GM23338 (cell line): ENCODE measurements at regions not wholly inside any gene's neighbourhood (a gene's known extent, or its start where the extent isn't known, plus 50 kb on each side); places are given as distances from the start of the nearest gene placed in this dataset.

Experiments used
- ATAC-seq: fragments of 200-7000 bp; cut with Tn5 transposase; 3 replicates; pipeline ENCODE4 v1.9.1; 2020
- DNase-seq: peaks from one replicate; pipeline ENCODE4 v3.0.0-alpha.2; 2015; ENCODE audit warnings: low spot score
- H2AFZ ChIP-seq: fragments of 200-600 bp; sonication (generic); 2 replicates; pipeline ENCODE4 v1.8.0; 2016; ENCODE audit warnings: antibody characterized with exemption, mild to moderate bottlenecking, moderate library complexity
- H3F3A ChIP-seq: fragments of 200-600 bp; sonication (generic); replicated peaks from 2 replicates; pipeline ENCODE4 v1.8.0; 2017; ENCODE audit warnings: antibody characterized with exemption, mixed run types, low read depth
- H3K27ac ChIP-seq: fragments of 200-600 bp; sonication (generic); 2 replicates; pipeline ENCODE4 v1.6.1; 2016; ENCODE audit warnings: low read depth
- H3K27me3 ChIP-seq: fragments of 200-600 bp; sonication (generic); 2 replicates; pipeline ENCODE4 v1.8.0; 2016; ENCODE audit warnings: mild to moderate bottlenecking, mixed run types, moderate library complexity; ENCODE audit not compliant: insufficient read depth
- H3K36me3 ChIP-seq: fragments of 200-600 bp; sonication (generic); 2 replicates; pipeline ENCODE4 v1.8.0; 2016; ENCODE audit warnings: mild to moderate bottlenecking; ENCODE audit not compliant: insufficient read depth
- H3K4me1 ChIP-seq: fragments of 200-600 bp; sonication (generic); 2 replicates; pipeline ENCODE4 v1.8.0; 2016; ENCODE audit warnings: mild to moderate bottlenecking, moderate library complexity; ENCODE audit not compliant: insufficient read depth
- H3K4me2 ChIP-seq: fragments of 200-600 bp; sonication (generic); 2 replicates; pipeline ENCODE4 v1.7.1; 2017; ENCODE audit warnings: mixed run types
- H3K4me3 ChIP-seq: fragments of 200-600 bp; sonication (generic); 2 replicates; pipeline ENCODE4 v1.6.1; 2016; ENCODE audit warnings: mixed run types
- H3K79me2 ChIP-seq: fragments of 200-600 bp; sonication (generic); replicated peaks from 2 replicates; pipeline ENCODE4 v1.8.0; 2017; ENCODE audit warnings: mild to moderate bottlenecking; ENCODE audit not compliant: insufficient read depth
- H3K9me2 ChIP-seq: fragments of 200-600 bp; sonication (generic); 2 replicates; pipeline ENCODE4 v1.8.0; 2017; ENCODE audit not compliant: insufficient read depth
- H4K20me1 ChIP-seq: fragments of 200-600 bp; sonication (generic); replicated peaks from 2 replicates; pipeline ENCODE4 v1.8.0; 2017; ENCODE audit warnings: mild to moderate bottlenecking; ENCODE audit not compliant: insufficient read depth
- H3K27ac Mint-ChIP-seq: 2 replicates; pipeline ENCODE4 v1.8.0; 2020; ENCODE audit warnings: inconsistent platforms, mild to moderate bottlenecking, moderate library complexity, mixed read lengths
- H3K27me3 Mint-ChIP-seq: 3 replicates; pipeline ENCODE4 v1.8.0; 2022; ENCODE audit warnings: low read depth, mild to moderate bottlenecking, moderate library complexity, mixed read lengths, inconsistent platforms; ENCODE audit not compliant: insufficient read depth, poor library complexity
- H3K36me3 Mint-ChIP-seq: 3 replicates; pipeline ENCODE4 v1.8.0; 2021; ENCODE audit warnings: low read depth, mild to moderate bottlenecking, inconsistent platforms, moderate library complexity, mixed read lengths
- H3K4me1 Mint-ChIP-seq: 3 replicates; pipeline ENCODE4 v1.8.0; 2020; ENCODE audit warnings: mild to moderate bottlenecking, inconsistent platforms, mixed read lengths
- H3K4me3 Mint-ChIP-seq: 3 replicates; pipeline ENCODE4 v1.8.0; 2021; ENCODE audit warnings: moderate library complexity, mild to moderate bottlenecking, inconsistent platforms, mixed read lengths
- H3K9me3 Mint-ChIP-seq: 3 replicates; pipeline ENCODE4 v1.8.0; 2020; ENCODE audit warnings: moderate library complexity, mild to moderate bottlenecking, inconsistent platforms, mixed read lengths
- CREB1 ChIP-seq: fragments of 250-450 bp; sonication (Bioruptor Pico); IDR thresholded peaks from 2 replicates; pipeline ENCODE4 v1.5.0; 2020; ENCODE audit warnings: low read depth, mild to moderate bottlenecking, moderate library complexity
- CTCF ChIP-seq, 2 experiments: fragments of 200-600 bp in 1 of 2; sonication (generic) in 1 of 2; conservative IDR thresholded peaks; 2 replicates each; pipeline versions ENCODE4 v1.5.1 to v1.6.1; 2016 to 2017; ENCODE audit warnings: antibody characterized with exemption in 2 of 2, low read depth in 2 of 2, mild to moderate bottlenecking in 2 of 2, moderate library complexity in 1 of 2
- ETS1 ChIP-seq: IDR thresholded peaks from 2 replicates; pipeline ENCODE4 v1.6.1; 2016; ENCODE audit warnings: antibody characterized with exemption
- EZH2 ChIP-seq: fragments of 200-600 bp; sonication (generic); IDR thresholded peaks from one replicate; pipeline ENCODE4 v1.8.0; 2017; ENCODE audit warnings: antibody characterized with exemption, mild to moderate bottlenecking, low read depth; ENCODE audit not compliant: unreplicated experiment
- EZH2phosphoT487 ChIP-seq: fragments of 200-600 bp; sonication (generic); IDR thresholded peaks from one replicate; pipeline ENCODE4 v1.8.1; 2018; ENCODE audit warnings: antibody characterized with exemption; ENCODE audit not compliant: unreplicated experiment
- JUNB ChIP-seq: IDR thresholded peaks from one replicate; pipeline ENCODE4 v1.6.1; 2016; ENCODE audit warnings: antibody characterized with exemption; ENCODE audit not compliant: unreplicated experiment
- NANOG ChIP-seq: IDR thresholded peaks from 2 replicates; pipeline ENCODE4 v1.6.1; 2016; ENCODE audit warnings: antibody characterized with exemption, borderline replicate concordance
- POLR2AphosphoS5 ChIP-seq: IDR thresholded peaks from 2 replicates; pipeline ENCODE4 v1.6.1; 2016; ENCODE audit warnings: antibody characterized with exemption, low read depth
- REST ChIP-seq: IDR thresholded peaks from one replicate; pipeline ENCODE4 v1.6.1; 2018; ENCODE audit warnings: antibody characterized with exemption; ENCODE audit not compliant: unreplicated experiment
- STAT1 ChIP-seq: IDR thresholded peaks from one replicate; pipeline ENCODE4 v1.6.1; 2016; ENCODE audit warnings: antibody characterized with exemption; ENCODE audit not compliant: unreplicated experiment
- ZNF114 ChIP-seq: fragments of 250-450 bp; sonication (Bioruptor Pico); IDR thresholded peaks from 2 replicates; pipeline ENCODE4 v1.5.0; 2020; ENCODE audit warnings: mild to moderate bottlenecking, moderate library complexity
- ZNF331 ChIP-seq: fragments of 250-450 bp; sonication (Bioruptor Pico); IDR thresholded peaks from 2 replicates; pipeline ENCODE4 v1.5.0; 2020; ENCODE audit warnings: low read depth, mild to moderate bottlenecking, moderate library complexity
- ZNF462 ChIP-seq: fragments of 250-450 bp; sonication (Bioruptor Pico); IDR thresholded peaks from 2 replicates; pipeline ENCODE4 v1.5.0; 2020; ENCODE audit warnings: mild to moderate bottlenecking, moderate library complexity

GRCh38 chr12:58412461-58413060 lies 471.2 kb downstream of the ATP23 start (continued):
- TF ChIP-seq ETS1 (no peak), ZNF331 (no peak), POLR2AphosphoS5 (no peak), JUNB (no peak), EZH2phosphoT487 (no peak), CREB1 (CRISPR knock-in tag) (no peak), NANOG (no peak), EZH2 (no peak), CTCF (conservative IDR thresholded peaks at IDR 0.05; ENCODE audit: low read depth in 2 of 2) (no peak)

GRCh38 chr12:58413794-58414193 lies 472.4 kb downstream of the ATP23 start:
- no peaks in the 10 kb centered on the region for H3K9me3 Mint-ChIP-seq
- Histone ChIP-seq H3K4me2 (no peak overlapping the region), H3F3A (no peaks in the 10 kb centered on the region), H3K9me2 (no peaks in the 10 kb centered on the region; the same call in none of the 2 replicates), H3K4me3 (no peak overlapping the region), H4K20me1 (no peaks in the 10 kb centered on the region), H3K4me1 (peaks cover 14% of the 10 kb centered on the region), H3K36me3 (no peaks in the 10 kb centered on the region), H3K79me2 (no peaks in the 10 kb centered on the region), H3K27ac (no peak overlapping the region), H3K27me3 (no peaks in the 10 kb centered on the region), H2AFZ (peak overlapping the region; percentile 53; the same call in 1 of the 2 replicates)
- no peak overlapping the region for H3K27ac Mint-ChIP-seq
- H3K4me1 Mint-ChIP-seq, result peaks cover 17% of the 10 kb centered on the region
- ATAC-seq (no peak), DNase-seq (no peak)
- no peaks in the 10 kb centered on the region for H3K27me3 Mint-ChIP-seq
- H3K4me3 Mint-ChIP-seq, result no peak overlapping the region
- no peaks in the 10 kb centered on the region for H3K36me3 Mint-ChIP-seq
- TF ChIP-seq EZH2phosphoT487 (no peak), ZNF462 (CRISPR knock-in tag) (no peak), REST (no peak), CREB1 (CRISPR knock-in tag) (no peak), STAT1 (no peak), ZNF331 (no peak), ZNF114 (CRISPR knock-in tag) (no peak), JUNB (no peak), NANOG (no peak)
